ENCODE measurements at regions not wholly inside any gene's neighbourhood (a gene's known extent, or its start where the extent isn't known, plus 50 kb on each side); places are given as distances from the start of the nearest gene placed in this dataset.
"Not testable (repeated sequence)": the region's sequence is repeated elsewhere in the genome, so short reads cannot be mapped to it uniquely, and the experiment has no call there.

GRCh38 chr14:106610691-106611090 is 1084.3 kb downstream of the TMEM121 start:
- no peak for DNase-seq

- no peak for DNase-seq
These were observed 1086.9 kb downstream of the TMEM121 start for GRCh38 chr14:106613256-106613655.

- DNase-seq, result peak; percentile 85 to 92
These were observed 1092.1 kb downstream of the TMEM121 start for GRCh38 chr14:106618471-106618951.

- DNase-seq, result no peak
These were observed 1093.2 kb downstream of the TMEM121 start for GRCh38 chr14:106619606-106620005.

GRCh38 chr14:106620368-106620767 is 1094.0 kb downstream of the TMEM121 start:
- DNase-seq, result no peak

- DNase-seq, result no peak
These were observed 1095.9 kb downstream of the TMEM121 start for GRCh38 chr14:106622200-106622745.

- DNase-seq, result no peak
These were observed 1098.8 kb downstream of the TMEM121 start for GRCh38 chr14:106625186-106625585.

- not testable (repeated sequence) for DNase-seq
These were observed 1100.1 kb downstream of the TMEM121 start for GRCh38 chr14:106626469-106626868.

- peak; percentile 66 to 71 for DNase-seq
These were observed 1100.7 kb downstream of the TMEM121 start for GRCh38 chr14:106626942-106627588.

- no peak for DNase-seq
These were observed 1105.5 kb downstream of the TMEM121 start for GRCh38 chr14:106631879-106632278.

GRCh38 chr14:106633721-106634120 is 1107.3 kb downstream of the TMEM121 start:
- no peak for DNase-seq

- DNase-seq, result no peak
These were observed 1109.2 kb downstream of the TMEM121 start for GRCh38 chr14:106635569-106635968.

- DNase-seq, result peak in 1 of 2 donors; percentile 34
These were observed 1112.5 kb downstream of the TMEM121 start for GRCh38 chr14:106638786-106639452.

GRCh38 chr14:106642090-106642489 is 1115.7 kb downstream of the TMEM121 start:
- DNase-seq, result no peak

GRCh38 chr14:106642971-106643370 is 1116.6 kb downstream of the TMEM121 start:
- DNase-seq, result not testable (repeated sequence)

GRCh38 chr14:106648874-106649273 is 1122.5 kb downstream of the TMEM121 start:
- not testable (repeated sequence) for DNase-seq

GRCh38 chr14:106651016-106651415 is 1124.6 kb downstream of the TMEM121 start:
- no peak for DNase-seq

- no peak for DNase-seq
These were observed 1126.1 kb downstream of the TMEM121 start for GRCh38 chr14:106652494-106652893.

- peak; percentile 74 to 75 for DNase-seq
These were observed 1131.1 kb downstream of the TMEM121 start for GRCh38 chr14:106657460-106657859.

GRCh38 chr14:106658066-106658860 is 1131.9 kb downstream of the TMEM121 start:
- not testable (repeated sequence) for DNase-seq

GRCh38 chr14:106661561-106661960 is 1135.2 kb downstream of the TMEM121 start:
- peak; percentile 47 to 55 for DNase-seq

GRCh38 chr14:106662936-106663550 is 1136.7 kb downstream of the TMEM121 start:
- DNase-seq, result no peak

All from stimulated activated CD4-positive, alpha-beta T cell treated with anti-CD3 and anti-CD28 coated beads, Interleukin-2, amount 100 ng/mL, for 24 hours (primary cell).